HK-2 (cell line): ENCODE measurements at regions not wholly inside any gene's neighbourhood (a gene's known extent, or its start where the extent isn't known, plus 50 kb on each side); places are given as distances from the start of the nearest gene placed in this dataset.
"Not testable (repeated sequence)": the region's sequence is repeated elsewhere in the genome, so short reads cannot be mapped to it uniquely, and the experiment has no call there.

Experiments used
- DNase-seq: peaks from one replicate; pipeline ENCODE4 v3.0.0-alpha.2; 2018; ENCODE audit not compliant: unreplicated experiment

- DNase-seq = no peak
Observed at GRCh38 chr6:51303338-51303737, 484.7 kb downstream of the TFAP2B start.

GRCh38 chr6:51314965-51315364 is 496.3 kb downstream of the TFAP2B start:
- DNase-seq = no peak

DNA sequence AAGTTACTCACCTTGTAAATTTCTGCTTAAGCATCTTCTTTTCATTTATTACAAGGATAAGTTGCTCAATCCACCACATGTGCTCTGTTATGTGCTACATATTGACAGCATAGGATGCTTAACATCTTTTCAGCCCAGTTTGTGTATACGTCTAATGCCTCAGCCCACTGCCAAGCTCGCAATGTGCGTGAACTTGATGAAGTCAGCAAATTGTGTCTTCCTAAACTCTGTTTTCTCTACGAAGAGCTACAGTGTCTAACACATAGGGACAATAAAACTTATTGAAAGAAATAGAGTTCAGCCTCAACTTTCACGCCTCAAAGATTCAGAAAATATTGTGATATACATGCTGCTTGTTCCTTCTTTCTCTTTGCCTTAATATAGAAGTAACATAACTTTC is 500.0 kb downstream of the TFAP2B start:
- DNase-seq = no peak

- not testable (repeated sequence) for DNase-seq
Observed at GRCh38 chr6:51321477-51321876, 502.8 kb downstream of the TFAP2B start.

DNA sequence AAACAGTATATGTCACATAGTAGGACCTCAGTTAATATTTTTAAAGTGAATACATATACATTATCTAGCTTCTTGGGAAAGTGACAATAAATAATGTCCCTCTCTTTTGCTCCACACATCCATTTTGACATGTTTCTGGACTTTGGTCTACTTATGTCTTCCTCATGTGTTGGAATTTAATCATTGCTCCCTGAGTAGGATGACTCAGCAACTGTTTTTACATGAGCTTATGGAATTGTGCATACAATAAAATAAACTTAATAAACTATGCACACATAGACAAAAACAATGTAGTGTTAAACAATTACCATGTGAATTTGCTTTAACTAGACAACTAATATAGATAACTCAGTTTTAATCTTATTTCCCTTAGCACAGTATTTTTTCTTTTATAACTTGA is 503.8 kb downstream of the TFAP2B start:
- DNase-seq = no peak

DNA sequence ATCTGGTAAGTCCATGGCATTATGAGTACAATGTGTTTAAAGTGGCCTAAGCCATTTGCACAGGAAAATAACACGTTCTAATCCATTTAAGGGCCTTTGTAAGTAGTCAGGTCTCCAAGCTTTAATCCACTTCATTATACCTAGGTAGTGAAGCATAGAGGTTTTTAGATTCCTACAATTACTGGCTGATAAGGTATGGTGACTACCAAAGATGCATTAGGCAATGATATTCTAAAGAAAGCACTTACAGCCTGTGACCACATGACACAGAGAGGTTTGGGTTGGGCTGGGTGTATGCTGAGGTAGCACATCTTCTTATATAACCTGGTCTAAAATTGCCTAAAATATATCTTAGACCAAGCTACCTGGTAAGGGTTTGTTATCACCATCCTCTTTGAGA is 504.4 kb downstream of the TFAP2B start:
- no peak for DNase-seq

DNA sequence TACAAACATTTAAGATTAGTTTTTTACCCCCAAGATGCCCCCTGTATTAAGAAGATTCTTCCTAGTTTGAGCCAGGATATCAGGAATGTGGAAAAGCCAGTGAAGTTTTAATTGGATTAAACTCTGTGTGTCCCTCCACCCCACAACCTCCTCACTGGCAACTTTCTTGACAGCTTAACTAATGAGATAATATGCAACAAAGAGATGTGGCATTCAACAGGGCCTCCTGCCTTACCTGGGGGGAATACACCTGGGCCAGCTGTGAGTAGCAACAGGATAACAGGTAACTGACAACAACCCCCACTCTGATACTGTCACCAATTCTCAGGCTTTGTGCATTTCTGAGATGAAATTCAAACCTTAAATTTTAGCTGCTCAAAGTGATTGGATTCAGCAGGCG is 512.3 kb downstream of the TFAP2B start:
- DNase-seq = no peak

DNA sequence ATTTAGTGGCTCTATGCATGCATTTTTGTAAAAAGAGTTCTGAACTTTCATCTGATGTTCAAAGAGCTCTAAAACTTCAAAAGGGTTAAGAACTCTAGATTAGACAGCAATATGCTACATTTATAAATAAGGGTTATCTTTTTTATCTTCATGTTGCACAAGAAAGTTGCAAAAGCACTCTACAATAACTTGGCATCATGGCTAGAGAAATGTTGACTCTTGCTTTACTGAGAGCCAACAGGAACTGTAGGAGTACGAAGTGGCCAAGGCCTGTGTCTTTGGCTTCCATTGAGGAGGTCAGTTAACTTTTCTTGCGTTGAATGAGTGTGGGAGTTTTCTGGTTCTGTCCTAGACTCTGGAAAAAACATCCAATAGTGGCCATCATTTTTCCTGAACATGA is 516.9 kb downstream of the TFAP2B start:
- DNase-seq = no peak

- DNase-seq = no peak
Observed at GRCh38 chr6:51336185-51336584, 517.5 kb downstream of the TFAP2B start.

DNA sequence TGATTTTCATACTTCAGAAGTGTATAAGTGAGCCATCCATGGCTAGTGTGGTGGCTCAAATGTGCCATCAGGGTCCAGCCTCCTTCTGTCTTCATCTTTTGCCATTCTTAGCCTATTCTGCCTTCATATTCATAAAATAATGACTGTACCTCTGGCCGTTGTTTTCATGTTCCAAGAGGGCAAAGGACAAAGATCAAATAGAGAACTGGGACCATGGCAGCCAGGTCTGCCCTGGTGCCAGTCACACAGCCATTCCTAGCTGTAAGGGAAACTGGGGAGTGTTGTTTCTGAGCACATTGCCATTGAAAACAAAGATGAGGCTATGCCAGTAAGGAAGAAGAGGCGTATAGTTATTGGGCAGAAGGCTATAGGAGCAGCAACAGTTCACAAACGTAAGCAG is 518.6 kb downstream of the TFAP2B start:
- no peak for DNase-seq

- DNase-seq = no peak
Observed at GRCh38 chr6:51339108-51339507, 520.4 kb downstream of the TFAP2B start.

DNA sequence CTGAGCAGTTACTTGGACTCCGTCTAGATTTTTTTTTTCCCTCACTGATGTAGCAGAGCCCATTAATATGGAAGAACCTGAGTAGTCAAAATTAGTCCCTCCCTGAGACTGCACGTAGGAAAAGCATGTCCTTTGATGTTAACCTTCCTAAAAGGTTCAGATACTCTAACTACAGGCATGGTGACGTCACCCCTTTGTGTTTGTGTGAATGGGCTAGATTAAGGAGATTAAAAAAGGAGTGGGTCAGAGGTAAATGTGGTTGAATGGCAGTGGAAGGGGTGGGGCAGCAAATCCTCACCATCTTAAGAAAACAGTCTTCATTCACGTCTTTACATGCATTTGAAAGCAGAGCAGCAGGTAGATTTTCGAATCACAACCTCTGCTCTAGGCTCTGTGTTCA is 521.1 kb downstream of the TFAP2B start:
- no peak for DNase-seq

DNA sequence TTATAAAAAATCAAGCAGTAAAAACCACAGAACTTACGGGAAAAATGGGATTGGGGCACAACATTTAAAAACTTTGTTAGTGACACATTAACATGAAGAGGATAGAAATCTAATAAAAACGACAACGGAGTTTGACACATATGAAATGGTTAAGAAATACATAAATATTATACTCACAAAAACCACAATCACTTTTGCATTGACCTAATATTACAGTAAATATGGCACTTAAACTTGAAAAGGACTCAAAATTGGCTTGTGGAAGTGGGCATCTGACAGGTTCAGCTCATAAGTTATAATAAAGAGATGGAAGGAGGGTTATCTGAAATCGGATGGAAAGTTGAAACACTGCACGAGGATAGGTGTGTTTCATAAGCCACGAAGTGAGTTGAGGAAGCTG is 523.7 kb downstream of the TFAP2B start:
- DNase-seq = no peak

DNA sequence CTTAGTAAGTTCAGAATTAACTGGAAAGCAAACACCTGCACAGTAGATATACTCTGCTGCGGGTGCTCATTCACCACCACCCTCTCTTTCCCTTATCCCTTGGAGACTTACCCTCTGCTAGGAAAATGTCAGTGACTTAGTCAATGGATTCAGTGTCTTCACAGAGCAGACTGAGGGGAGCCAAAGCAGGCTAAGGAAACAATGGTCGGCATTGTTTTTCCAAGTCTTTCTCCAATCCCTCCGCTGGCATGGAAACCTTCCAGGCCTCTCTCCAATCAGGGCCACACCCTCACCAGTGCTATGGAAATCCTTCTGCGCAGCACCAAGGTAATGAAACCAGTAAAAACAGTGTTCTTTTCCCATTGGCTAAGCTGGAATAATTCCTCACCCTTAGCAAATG is 531.2 kb downstream of the TFAP2B start:
- DNase-seq = no peak

GRCh38 chr6:51350308-51350904 is 531.7 kb downstream of the TFAP2B start:
- DNase-seq = no peak

DNA sequence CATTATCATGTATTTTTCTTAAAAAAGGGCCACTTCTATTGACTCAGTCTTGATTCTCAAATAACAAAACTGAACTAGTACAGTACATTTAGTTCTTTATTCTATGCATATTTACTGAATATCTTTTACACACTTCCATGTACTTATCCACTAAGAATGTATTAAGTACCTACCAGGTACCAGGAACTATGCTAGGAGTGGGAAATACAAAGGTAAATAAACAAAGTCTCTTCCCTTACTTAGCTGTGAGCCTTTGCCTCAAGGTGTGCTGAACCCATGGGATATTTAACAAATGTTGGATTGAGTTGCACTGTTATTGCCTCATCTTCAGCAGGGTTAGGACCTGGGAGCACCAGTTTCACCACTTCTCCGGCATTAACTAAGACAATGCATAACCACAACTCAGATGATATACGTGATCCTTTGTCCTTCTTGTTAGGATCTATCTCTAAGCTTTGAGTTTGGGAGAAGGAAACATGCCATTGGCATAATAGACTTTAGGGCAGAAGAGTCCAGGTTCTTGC is 533.9 kb downstream of the TFAP2B start:
- DNase-seq = no peak

DNA sequence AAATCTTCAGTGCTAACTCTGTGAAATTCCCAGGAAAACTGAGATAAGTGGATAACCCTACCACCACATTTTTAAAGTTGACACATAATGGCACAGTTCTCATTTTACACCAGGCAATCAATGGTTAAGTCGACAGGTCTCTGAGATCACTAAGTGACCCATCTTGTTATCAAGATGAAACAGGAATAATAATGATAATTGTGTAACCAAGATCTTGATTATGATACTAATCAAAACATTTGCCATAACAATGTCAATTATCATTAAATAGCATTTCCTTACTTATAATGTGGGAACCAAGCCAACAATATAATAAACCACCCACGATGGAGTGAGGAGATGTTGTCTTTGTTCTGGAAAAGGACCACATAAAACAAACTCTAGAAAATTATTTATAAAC is 541.6 kb downstream of the TFAP2B start:
- DNase-seq = no peak

DNA sequence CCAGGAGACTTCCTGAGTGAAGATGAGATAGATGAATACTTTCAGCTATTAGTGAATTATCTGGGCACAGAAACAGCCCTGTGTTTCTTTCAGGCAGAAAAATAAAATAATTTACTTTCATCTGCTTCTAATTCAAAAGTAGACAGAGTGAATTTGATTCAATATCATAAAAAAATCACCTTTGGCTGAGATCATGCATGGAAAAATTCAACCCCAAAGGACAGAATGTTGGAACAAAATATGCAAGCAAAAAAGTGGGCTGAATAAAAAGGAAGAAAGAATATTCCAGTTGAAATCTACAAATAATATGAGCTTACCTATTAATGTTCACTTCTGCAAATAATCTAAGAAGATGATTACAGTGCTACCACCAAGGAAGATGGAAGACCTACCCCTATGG is 546.9 kb downstream of the TFAP2B start:
- DNase-seq = no peak

DNA sequence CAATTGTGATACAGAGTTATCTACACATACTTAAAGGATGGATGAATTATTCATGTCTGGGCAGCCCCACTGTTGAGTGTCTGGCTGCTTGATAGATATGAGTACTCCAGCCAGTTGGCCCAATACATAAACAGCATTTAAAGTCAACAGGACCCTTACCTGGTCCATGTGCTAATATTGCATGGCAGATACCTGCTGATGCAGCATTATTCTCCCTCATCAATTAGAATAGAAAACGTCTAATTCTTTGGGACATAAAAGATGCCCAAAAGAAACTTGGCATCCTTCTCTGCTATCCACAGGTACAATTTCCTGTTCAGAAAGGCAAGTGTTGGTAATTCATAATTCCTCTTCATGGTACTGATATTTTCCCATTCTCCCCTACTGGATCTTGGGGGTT is 550.8 kb downstream of the TFAP2B start:
- no peak for DNase-seq

- DNase-seq = no peak
Observed at GRCh38 chr6:51382847-51383246, 564.2 kb downstream of the TFAP2B start.

- no peak for DNase-seq
Observed at GRCh38 chr6:51384736-51385135, 566.1 kb downstream of the TFAP2B start.

DNA sequence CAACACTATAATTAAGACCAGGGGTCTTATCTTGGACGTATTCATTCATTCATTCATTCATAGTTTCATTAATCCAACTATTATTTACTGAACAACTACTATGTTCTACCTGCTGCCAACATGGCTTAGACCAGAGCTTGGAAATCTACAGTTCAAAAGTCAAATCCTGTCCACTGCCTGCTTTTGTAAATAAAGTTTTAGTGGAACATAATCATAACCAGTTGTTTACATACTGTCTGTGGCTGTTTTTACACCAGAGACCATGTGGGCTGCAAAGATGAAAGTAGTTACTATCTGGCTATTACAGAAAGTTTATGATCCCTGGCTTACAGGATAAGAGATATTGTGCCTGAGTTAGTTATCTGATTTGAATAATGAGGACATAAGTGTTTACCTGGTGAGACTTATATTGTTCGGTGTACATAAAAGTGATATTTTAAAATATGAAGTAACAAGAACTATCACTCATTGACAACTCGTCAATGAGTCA is 567.7 kb downstream of the TFAP2B start:
- no peak for DNase-seq

DNA sequence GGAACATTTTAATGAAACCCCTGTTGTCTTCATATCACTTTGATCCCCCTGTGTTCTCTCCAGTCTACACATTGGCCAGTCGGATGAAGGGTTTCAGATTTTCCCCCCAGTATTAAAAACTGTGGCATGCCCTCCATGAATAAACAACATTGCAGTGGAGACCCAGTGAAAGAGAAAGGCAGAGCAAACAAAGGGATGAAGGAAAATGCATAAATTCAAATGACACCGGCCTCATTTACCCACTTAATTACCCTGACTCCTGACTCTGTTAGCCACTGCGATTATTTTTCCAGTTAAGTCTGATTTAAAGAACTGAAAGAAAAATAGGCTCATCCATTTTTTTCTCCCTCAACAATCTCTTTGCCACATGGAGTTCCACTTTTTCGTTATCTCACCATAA is 569.2 kb downstream of the TFAP2B start:
- no peak for DNase-seq

DNA sequence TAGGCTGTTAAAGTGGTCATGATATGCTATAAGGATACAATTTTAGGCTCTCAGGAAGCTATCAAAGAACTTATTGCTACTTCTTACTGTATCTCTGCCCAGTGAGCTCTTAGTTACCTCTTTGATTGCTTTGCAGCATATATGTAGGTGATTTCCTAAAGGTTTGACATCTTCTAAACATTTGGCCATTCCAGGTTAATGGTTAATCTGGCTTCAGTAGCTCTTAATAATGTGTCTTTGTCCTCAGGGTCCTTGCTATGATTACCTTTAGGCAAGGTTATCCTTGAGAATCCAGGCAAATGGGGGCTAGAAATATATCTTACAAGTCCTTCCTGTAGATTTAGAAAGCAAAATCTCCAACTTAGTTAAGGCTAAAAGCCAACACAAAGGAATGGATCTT is 575.4 kb downstream of the TFAP2B start:
- DNase-seq = no peak
